K562 (cell line): ENCODE measurements at regions not wholly inside any gene's neighbourhood (a gene's known extent, or its start where the extent isn't known, plus 50 kb on each side); places are given as distances from the start of the nearest gene placed in this dataset.
A peak's percentile ranks its signal among the peaks of the same experiment; 100 is the strongest.

Experiments
- E2F3 ChIP-seq: fragments of 250-450 bp; sonication (Bioruptor Pico); IDR thresholded peaks from 2 replicates; pipeline ENCODE4 v1.4.0; 2020; ENCODE audit warnings: mild to moderate bottlenecking
- FOSL1 ChIP-seq: fragments of 200-800 bp; sonication (Bioruptor generic); conservative IDR thresholded peaks from 2 replicates; pipeline ENCODE4 v1.6.1; 2016; ENCODE audit warnings: missing genetic modification characterization, missing compliant biosample characterization
- FOXA3 ChIP-seq, 2 experiments: fragments of 450-650 bp in 1 of 2; sonication (generic) in 1 of 2; formaldehyde crosslinking; IDR thresholded peaks in 1 of 2; conservative IDR thresholded peaks in 1 of 2; 2 replicates each; pipeline versions ENCODE4 v1.4.0 to v1.8.0; 2020 to 2022; ENCODE audit warnings: mild to moderate bottlenecking in 2 of 2, missing genetic modification reagents in 1 of 2
- FUS ChIP-seq: fragments of 200-400 bp; formaldehyde crosslinking; optimal IDR thresholded peaks from 2 replicates; pipeline ENCODE3; 2017; ENCODE audit warnings: low read depth, low read length
- HNRNPL ChIP-seq: fragments of 200-400 bp; formaldehyde crosslinking; IDR thresholded peaks from 2 replicates; pipeline ENCODE4 v1.6.1; 2017; ENCODE audit warnings: low read depth, mild to moderate bottlenecking, low read length
- NEUROD1 ChIP-seq: fragments of 150-350 bp; IDR thresholded peaks from 2 replicates; pipeline ENCODE4 v1.6.1; 2014; ENCODE audit warnings: borderline replicate concordance, low read length, low read depth; ENCODE audit not compliant: partially characterized antibody
- RBM14 ChIP-seq: fragments of 200-400 bp; formaldehyde crosslinking; IDR thresholded peaks from 2 replicates; pipeline ENCODE4 v1.6.1; 2018; ENCODE audit warnings: low read depth, mild to moderate bottlenecking, low read length, moderate library complexity, borderline replicate concordance; ENCODE audit not compliant: insufficient read depth
- RBM17 ChIP-seq: fragments of 200-400 bp; formaldehyde crosslinking; IDR thresholded peaks from 2 replicates; pipeline ENCODE4 v1.6.1; 2017; ENCODE audit warnings: low read depth, mild to moderate bottlenecking, low read length, borderline replicate concordance
- ZC3H4 ChIP-seq: sonication (generic); formaldehyde crosslinking; IDR thresholded peaks from 2 replicates; pipeline ENCODE4 v1.9.0; 2021; ENCODE audit warnings: missing genetic modification reagents, borderline replicate concordance
- ZNF197 ChIP-seq: fragments of 200-800 bp; sonication (Bioruptor generic); IDR thresholded peaks from 2 replicates; pipeline ENCODE4 v1.6.1; 2016; ENCODE audit warnings: low read depth, missing genetic modification characterization, missing compliant biosample characterization
- ZNF707 ChIP-seq: fragments of 250-450 bp; sonication (Bioruptor Pico); conservative IDR thresholded peaks from 2 replicates; pipeline ENCODE4 v1.8.0; 2022; ENCODE audit warnings: inconsistent platforms, mild to moderate bottlenecking, moderate library complexity
- TF ChIP-seq, protein P1 (sequence below): sonication (generic); formaldehyde crosslinking; IDR thresholded peaks from 2 replicates; pipeline ENCODE4 v1.8.0; 2022; ENCODE audit warnings: mild to moderate bottlenecking, missing genetic modification reagents
- TF ChIP-seq, protein P2 (sequence below): fragments of 450-650 bp; formaldehyde crosslinking; IDR thresholded peaks from 2 replicates; pipeline ENCODE4 v1.4.0; 2022; ENCODE audit warnings: missing genetic modification characterization
- TF ChIP-seq, protein P3 (sequence below): fragments of 450-650 bp; formaldehyde crosslinking; conservative IDR thresholded peaks from 2 replicates; pipeline ENCODE4 v1.4.0; 2022; ENCODE audit warnings: mild to moderate bottlenecking, missing genetic modification characterization
- TF ChIP-seq, protein P4 (sequence below): sonication (generic); formaldehyde crosslinking; IDR thresholded peaks from 2 replicates; pipeline ENCODE4 v1.4.0; 2020; ENCODE audit warnings: mild to moderate bottlenecking, missing genetic modification reagents
- TF ChIP-seq, protein P5 (sequence below): fragments of 250-450 bp; sonication (Bioruptor Pico); IDR thresholded peaks from 2 replicates; pipeline ENCODE4 v1.4.0; 2020; ENCODE audit warnings: mild to moderate bottlenecking, moderate library complexity, borderline replicate concordance

DNA sequence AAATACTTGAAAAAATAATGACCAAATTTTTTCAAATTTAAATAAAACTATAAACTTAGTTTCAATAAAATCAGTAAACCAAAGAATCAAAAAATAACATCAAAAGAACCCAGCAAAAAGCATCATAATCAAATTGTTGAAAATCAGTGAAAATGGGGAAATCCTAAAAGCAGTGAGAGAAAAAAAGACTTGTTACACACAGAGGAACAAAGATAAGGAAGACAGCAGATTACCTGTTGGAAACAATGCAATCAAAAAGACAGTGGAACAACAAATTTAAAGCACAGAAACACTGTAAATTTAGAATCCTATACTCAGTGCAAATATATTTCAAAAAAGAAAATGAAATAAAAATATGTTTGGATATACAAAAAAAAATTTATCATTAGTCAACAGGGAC is 156.2 kb upstream of the LMCD1 start (continued):
- TF ChIP-seq, protein P1, sequence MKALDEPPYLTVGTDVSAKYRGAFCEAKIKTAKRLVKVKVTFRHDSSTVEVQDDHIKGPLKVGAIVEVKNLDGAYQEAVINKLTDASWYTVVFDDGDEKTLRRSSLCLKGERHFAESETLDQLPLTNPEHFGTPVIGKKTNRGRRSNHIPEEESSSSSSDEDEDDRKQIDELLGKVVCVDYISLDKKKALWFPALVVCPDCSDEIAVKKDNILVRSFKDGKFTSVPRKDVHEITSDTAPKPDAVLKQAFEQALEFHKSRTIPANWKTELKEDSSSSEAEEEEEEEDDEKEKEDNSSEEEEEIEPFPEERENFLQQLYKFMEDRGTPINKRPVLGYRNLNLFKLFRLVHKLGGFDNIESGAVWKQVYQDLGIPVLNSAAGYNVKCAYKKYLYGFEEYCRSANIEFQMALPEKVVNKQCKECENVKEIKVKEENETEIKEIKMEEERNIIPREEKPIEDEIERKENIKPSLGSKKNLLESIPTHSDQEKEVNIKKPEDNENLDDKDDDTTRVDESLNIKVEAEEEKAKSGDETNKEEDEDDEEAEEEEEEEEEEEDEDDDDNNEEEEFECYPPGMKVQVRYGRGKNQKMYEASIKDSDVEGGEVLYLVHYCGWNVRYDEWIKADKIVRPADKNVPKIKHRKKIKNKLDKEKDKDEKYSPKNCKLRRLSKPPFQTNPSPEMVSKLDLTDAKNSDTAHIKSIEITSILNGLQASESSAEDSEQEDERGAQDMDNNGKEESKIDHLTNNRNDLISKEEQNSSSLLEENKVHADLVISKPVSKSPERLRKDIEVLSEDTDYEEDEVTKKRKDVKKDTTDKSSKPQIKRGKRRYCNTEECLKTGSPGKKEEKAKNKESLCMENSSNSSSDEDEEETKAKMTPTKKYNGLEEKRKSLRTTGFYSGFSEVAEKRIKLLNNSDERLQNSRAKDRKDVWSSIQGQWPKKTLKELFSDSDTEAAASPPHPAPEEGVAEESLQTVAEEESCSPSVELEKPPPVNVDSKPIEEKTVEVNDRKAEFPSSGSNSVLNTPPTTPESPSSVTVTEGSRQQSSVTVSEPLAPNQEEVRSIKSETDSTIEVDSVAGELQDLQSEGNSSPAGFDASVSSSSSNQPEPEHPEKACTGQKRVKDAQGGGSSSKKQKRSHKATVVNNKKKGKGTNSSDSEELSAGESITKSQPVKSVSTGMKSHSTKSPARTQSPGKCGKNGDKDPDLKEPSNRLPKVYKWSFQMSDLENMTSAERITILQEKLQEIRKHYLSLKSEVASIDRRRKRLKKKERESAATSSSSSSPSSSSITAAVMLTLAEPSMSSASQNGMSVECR (CRISPR knock-in tag), result no peak
- TF ChIP-seq, protein P2, sequence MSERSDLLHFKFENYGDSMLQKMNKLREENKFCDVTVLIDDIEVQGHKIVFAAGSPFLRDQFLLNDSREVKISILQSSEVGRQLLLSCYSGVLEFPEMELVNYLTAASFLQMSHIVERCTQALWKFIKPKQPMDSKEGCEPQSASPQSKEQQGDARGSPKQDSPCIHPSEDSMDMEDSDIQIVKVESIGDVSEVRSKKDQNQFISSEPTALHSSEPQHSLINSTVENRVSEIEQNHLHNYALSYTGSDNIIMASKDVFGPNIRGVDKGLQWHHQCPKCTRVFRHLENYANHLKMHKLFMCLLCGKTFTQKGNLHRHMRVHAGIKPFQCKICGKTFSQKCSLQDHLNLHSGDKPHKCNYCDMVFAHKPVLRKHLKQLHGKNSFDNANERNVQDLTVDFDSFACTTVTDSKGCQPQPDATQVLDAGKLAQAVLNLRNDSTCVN, result no peak
- TF ChIP-seq E2F3 (CRISPR knock-in tag) (no peak), RBM17 (no peak), HNRNPL (no peak), ZNF707 (CRISPR knock-in tag) (no peak), NEUROD1 (no peak), FOSL1 (tag) (no peak), ZNF197 (no peak), FOXA3 (CRISPR knock-in tag; conservative IDR thresholded peaks at IDR 0.05 in 1 of 2, IDR thresholded peaks at IDR 0.05 in 1 of 2) (peak in 1 of 2 experiments; percentile 61; a peak in 1 of 4 replicates), ZC3H4 (CRISPR knock-in tag) (no peak), RBM14 (no peak), FUS (no peak)
- TF ChIP-seq, protein P3, sequence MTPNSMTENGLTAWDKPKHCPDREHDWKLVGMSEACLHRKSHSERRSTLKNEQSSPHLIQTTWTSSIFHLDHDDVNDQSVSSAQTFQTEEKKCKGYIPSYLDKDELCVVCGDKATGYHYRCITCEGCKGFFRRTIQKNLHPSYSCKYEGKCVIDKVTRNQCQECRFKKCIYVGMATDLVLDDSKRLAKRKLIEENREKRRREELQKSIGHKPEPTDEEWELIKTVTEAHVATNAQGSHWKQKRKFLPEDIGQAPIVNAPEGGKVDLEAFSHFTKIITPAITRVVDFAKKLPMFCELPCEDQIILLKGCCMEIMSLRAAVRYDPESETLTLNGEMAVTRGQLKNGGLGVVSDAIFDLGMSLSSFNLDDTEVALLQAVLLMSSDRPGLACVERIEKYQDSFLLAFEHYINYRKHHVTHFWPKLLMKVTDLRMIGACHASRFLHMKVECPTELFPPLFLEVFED (CRISPR knock-in tag), result no peak
- TF ChIP-seq, protein P4, sequence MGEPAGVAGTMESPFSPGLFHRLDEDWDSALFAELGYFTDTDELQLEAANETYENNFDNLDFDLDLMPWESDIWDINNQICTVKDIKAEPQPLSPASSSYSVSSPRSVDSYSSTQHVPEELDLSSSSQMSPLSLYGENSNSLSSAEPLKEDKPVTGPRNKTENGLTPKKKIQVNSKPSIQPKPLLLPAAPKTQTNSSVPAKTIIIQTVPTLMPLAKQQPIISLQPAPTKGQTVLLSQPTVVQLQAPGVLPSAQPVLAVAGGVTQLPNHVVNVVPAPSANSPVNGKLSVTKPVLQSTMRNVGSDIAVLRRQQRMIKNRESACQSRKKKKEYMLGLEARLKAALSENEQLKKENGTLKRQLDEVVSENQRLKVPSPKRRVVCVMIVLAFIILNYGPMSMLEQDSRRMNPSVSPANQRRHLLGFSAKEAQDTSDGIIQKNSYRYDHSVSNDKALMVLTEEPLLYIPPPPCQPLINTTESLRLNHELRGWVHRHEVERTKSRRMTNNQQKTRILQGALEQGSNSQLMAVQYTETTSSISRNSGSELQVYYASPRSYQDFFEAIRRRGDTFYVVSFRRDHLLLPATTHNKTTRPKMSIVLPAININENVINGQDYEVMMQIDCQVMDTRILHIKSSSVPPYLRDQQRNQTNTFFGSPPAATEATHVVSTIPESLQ (CRISPR knock-in tag), result no peak
- TF ChIP-seq, protein P5, sequence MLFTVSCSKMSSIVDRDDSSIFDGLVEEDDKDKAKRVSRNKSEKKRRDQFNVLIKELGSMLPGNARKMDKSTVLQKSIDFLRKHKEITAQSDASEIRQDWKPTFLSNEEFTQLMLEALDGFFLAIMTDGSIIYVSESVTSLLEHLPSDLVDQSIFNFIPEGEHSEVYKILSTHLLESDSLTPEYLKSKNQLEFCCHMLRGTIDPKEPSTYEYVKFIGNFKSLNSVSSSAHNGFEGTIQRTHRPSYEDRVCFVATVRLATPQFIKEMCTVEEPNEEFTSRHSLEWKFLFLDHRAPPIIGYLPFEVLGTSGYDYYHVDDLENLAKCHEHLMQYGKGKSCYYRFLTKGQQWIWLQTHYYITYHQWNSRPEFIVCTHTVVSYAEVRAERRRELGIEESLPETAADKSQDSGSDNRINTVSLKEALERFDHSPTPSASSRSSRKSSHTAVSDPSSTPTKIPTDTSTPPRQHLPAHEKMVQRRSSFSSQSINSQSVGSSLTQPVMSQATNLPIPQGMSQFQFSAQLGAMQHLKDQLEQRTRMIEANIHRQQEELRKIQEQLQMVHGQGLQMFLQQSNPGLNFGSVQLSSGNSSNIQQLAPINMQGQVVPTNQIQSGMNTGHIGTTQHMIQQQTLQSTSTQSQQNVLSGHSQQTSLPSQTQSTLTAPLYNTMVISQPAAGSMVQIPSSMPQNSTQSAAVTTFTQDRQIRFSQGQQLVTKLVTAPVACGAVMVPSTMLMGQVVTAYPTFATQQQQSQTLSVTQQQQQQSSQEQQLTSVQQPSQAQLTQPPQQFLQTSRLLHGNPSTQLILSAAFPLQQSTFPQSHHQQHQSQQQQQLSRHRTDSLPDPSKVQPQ (CRISPR knock-in tag), result no peak
